Activated T-helper 1 cell treated with anti-CD3 and anti-CD28 coated beads, Interleukin-12 subunit alpha, Interleukin-12 subunit beta, Interleukin-2, Interleukin-4 antibody, amounts not matched to agents 30 ng/mL and 10 ng/mL and 1 ng/mL, durations not matched to agents 14 hours and 24 hours and 36 hours (primary cell): ENCODE measurements at regions not wholly inside any gene's neighbourhood (a gene's known extent, or its start where the extent isn't known, plus 50 kb on each side); places are given as distances from the start of the nearest gene placed in this dataset.

ENCODE experiments used
- DNase-seq: peaks from one replicate; pipeline ENCODE4 v3.0.0; 2021; ENCODE audit warnings: low spot score
- H3K27ac Mint-ChIP-seq: one replicate; pipeline ENCODE4 v1.8.0; 2021; ENCODE audit warnings: mild to moderate bottlenecking, mixed read lengths
- H3K27me3 Mint-ChIP-seq: one replicate; pipeline ENCODE4 v1.8.0; 2022; ENCODE audit warnings: mild to moderate bottlenecking, moderate library complexity, mixed read lengths; ENCODE audit not compliant: insufficient read depth
- H3K36me3 Mint-ChIP-seq: one replicate; pipeline ENCODE4 v1.8.0; 2021; ENCODE audit warnings: low read depth, mixed read lengths
- H3K4me1 Mint-ChIP-seq: one replicate; pipeline ENCODE4 v1.8.0; 2021; ENCODE audit warnings: low read depth, mixed read lengths
- H3K4me3 Mint-ChIP-seq: one replicate; pipeline ENCODE4 v1.8.0; 2021; ENCODE audit warnings: mild to moderate bottlenecking, moderate library complexity, mixed read lengths
- H3K9me3 Mint-ChIP-seq: one replicate; pipeline ENCODE4 v1.8.0; 2021; ENCODE audit warnings: mixed read lengths
- intact Hi-C: fragments of 100-400 bp; cut with micrococcal nuclease; formaldehyde crosslinking; loops from one replicate; pipeline ENCODE4 v1.15.1; 2024

DNA sequence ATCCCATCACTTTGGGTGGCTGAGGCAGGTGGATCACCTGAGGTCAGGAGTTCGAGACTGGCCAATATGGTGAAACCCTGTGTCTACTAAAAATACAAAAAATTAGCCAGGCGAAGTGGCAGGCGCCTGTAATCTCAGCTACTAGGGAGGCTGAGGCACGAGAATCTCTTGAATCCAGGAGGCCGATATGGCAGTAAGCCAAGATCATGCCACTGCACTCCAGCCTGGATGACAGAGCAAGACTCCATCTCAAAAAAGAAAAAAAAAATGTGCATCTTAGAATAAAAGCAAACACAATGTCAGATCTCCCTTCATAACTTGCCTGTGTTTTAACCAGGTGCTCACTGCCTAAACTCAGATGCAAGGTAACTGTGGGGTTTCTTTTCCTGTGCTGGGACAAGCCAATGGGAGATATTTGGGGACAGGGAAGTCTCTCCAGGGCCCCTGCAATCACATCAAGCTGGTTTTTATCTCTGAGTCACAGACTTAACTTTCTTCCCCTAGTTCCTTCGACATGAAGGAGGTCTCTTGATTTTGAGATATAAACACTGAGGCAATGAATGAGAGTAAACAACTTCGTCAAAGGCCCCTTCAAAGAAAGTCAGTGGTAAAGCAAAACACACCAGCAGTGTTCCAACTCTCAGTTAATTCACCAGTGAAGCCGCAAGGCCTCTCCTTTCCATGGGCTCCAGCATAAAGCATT lies 99.1 kb downstream of the SNX18 start:
- Mint-ChIP-seq H3K4me1 (peaks cover 21% of the 10 kb centered on the region), H3K27me3 (peaks cover 7% of the 10 kb centered on the region), H3K36me3 (peaks cover 9% of the 10 kb centered on the region), H3K27ac (no peak overlapping the region), H3K4me3 (no peak overlapping the region), H3K9me3 (peaks cover 14% of the 10 kb centered on the region)
- DNase-seq: no peak
- intact Hi-C loops: no loop called here

DNA sequence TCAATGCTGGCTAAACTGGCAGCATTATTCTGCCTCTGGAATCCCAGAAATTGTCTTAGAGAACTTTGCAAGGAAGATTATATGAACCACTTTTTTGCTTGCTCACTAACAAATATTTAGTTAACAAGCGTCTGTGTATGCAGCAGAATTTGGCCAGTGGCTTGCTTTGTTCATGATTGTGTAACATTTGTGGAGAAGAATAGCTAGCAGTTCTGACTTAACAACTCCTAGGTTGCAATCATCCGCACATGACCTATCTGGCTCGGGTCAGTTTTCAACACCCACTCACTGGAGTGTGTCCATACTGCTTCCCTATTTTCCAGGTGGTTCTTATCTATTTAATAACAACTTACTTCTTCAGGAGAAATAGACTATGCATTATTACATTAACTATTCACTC lies 98.5 kb downstream of the SNX18 start:
- Mint-ChIP-seq H3K27ac (no peak overlapping the region), H3K9me3 (peaks cover 14% of the 10 kb centered on the region), H3K27me3 (peaks cover 4% of the 10 kb centered on the region), H3K4me3 (no peak overlapping the region), H3K36me3 (peaks cover 9% of the 10 kb centered on the region), H3K4me1 (peaks cover 28% of the 10 kb centered on the region)
- no peak for DNase-seq
- intact Hi-C loops: no loop called here

GRCh38 chr5:54615381-54615780 lies 97.8 kb downstream of the SNX18 start:
- peaks cover 14% of the 10 kb centered on the region for H3K9me3 Mint-ChIP-seq
- H3K4me1 Mint-ChIP-seq: peaks cover 28% of the 10 kb centered on the region
- no peak overlapping the region for H3K27ac Mint-ChIP-seq
- H3K4me3 Mint-ChIP-seq: no peak overlapping the region
- H3K36me3 Mint-ChIP-seq: peaks cover 9% of the 10 kb centered on the region
- DNase-seq: no peak
- H3K27me3 Mint-ChIP-seq: peaks cover 4% of the 10 kb centered on the region
- intact Hi-C loops: no loop called here

DNA sequence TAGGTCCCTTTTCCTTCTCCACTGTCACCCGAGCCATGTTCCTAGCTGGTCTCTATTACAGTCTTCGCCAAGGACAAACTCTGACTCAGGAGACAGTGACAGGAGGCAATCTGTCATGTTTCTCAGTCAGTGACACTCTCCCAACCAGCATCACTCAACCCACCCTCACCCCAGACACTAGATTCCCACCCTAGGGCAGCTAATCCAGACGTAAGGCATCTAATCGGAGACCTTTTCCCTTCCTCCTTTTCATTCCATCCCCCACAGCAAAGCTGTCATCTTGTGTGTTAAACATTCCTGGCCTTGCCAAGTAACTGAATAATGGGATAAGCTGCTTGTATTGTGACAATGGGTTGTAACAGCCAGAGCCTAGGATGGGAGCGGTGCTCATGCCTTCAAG lies 95.2 kb downstream of the SNX18 start:
- H3K4me3 Mint-ChIP-seq: no peak overlapping the region
- H3K36me3 Mint-ChIP-seq: peaks cover 8% of the 10 kb centered on the region
- H3K4me1 Mint-ChIP-seq: peaks cover 30% of the 10 kb centered on the region
- no peak overlapping the region for H3K27ac Mint-ChIP-seq
- peaks cover 11% of the 10 kb centered on the region for H3K9me3 Mint-ChIP-seq
- intact Hi-C loops: loop anchor here (5.0 kb wide), 1 partner anchor 415 kb away; no protein-coding TSS in a partner anchor
- no peak for DNase-seq
- H3K27me3 Mint-ChIP-seq: peaks cover 4% of the 10 kb centered on the region

DNA sequence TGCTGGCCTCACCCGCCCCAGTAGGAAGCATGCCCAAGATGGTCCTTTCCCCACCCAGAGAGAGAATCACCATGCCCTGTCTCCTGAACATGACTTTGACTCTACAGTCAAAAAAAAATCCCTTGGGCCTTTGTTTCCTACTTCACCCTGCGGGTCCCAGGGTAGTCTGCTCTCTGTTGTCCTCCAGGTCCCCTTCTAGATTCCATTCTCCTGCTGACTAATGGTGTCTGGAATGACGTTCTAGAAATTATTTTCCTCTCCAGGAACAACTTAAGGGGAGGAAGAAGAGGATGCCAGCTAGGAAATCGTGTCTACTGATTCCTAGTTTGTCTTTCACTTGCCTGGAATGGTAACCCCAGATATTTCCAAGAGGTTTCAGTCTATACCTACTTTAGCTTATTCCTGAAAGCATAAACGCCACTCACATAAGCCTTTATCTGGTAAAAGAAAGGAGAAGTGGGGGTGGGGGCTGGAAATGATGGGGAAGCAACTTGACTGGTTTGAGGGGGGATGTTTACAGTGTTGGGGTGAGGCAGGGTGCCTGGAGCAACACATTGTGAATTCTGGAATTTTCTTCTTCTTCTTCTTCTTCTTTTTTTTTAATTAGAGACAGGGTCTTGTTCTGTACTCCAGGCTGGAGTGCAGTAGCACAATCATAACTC lies 93.9 kb downstream of the SNX18 start:
- Mint-ChIP-seq H3K4me1 (peaks cover 30% of the 10 kb centered on the region), H3K36me3 (peaks cover 10% of the 10 kb centered on the region), H3K4me3 (peak overlapping the region; percentile 37), H3K27me3 (peaks cover 4% of the 10 kb centered on the region), H3K27ac (peak overlapping the region; percentile 31), H3K9me3 (peaks cover 13% of the 10 kb centered on the region)
- no peak for DNase-seq
- intact Hi-C loops: loop anchor here (2.0 to 5.0 kb wide), 3 partner anchors 89 to 416 kb away; no protein-coding TSS in a partner anchor

DNA sequence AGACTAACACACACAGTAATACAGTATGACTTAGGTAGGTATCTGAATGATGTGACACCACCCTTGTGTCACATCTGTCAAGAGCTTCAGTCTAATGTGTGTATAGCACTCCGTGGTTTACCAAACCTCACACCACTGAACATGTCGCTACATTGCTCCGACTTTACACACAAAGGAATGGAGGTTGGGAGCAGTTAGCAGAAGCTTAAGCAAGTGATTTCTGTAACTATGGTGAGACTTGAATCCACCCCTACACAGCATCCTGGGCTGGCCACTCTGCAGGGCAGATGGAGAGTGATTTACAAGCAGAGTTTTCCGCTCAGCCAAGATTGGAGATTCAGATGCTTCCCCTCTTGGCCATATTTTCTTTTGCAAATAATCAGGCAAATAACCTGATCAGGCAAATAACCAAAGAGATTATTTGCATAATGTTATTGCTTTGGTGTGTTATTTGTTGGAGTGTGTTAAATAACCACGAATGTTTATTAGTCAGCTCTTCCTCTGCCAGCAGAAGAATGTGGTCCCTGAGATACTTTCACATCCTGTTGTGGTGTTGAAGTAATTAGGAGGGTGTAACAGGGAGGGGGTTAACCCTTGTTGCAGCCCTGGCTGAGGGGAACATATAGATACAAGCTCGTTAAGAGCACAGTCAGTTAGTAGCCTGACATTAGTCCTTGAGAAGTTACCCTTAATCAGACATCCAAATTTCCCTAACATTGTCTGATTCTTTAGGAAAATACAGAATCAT lies 92.8 kb downstream of the SNX18 start:
- peak; percentile 41 for DNase-seq
- H3K27ac Mint-ChIP-seq: peak overlapping the region; percentile 92
- peaks cover 27% of the 10 kb centered on the region for H3K4me1 Mint-ChIP-seq
- intact Hi-C loops: loop anchor here (1.0 to 5.0 kb wide), 8 partner anchors 36 to 417 kb away; partner anchors contain the start of genes ARL15 and SNX18
- peaks cover 12% of the 10 kb centered on the region for H3K36me3 Mint-ChIP-seq
- H3K27me3 Mint-ChIP-seq: peaks cover 3% of the 10 kb centered on the region
- H3K4me3 Mint-ChIP-seq: peak overlapping the region; percentile 68
- peaks cover 15% of the 10 kb centered on the region for H3K9me3 Mint-ChIP-seq

DNA sequence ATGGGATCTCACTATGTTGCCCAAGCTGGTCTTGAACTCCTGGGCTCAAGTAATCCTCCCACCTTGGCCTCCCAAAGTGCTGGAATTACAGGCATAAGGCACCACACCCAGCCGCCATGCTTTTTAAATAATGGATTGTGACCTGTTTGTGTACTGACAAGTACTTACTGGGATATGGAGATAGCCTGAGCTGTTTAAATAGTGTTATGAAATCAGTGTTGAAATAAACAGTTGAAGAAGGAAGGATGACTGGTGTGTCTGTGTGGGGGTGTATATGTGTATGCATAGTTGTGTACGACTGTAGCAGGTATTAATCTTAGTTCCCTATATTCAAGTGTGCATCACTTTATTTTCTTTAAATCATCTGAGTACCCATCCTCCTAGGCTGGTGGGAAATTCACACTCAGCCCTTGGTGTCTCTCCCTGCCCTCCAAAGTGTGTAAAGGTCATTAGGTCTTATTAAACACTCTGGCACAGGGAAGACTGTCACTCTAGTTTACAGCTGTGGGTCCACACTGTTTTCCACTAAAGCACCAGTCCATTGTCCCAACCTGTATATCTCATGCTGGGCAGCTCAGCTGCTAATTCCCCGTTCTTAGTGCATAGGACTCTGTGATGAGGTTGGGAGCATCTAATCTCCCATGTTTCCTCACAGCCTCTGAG lies 91.0 kb downstream of the SNX18 start:
- Mint-ChIP-seq H3K27me3 (peaks cover 2% of the 10 kb centered on the region), H3K9me3 (peaks cover 15% of the 10 kb centered on the region), H3K4me1 (peaks cover 25% of the 10 kb centered on the region), H3K36me3 (peaks cover 12% of the 10 kb centered on the region), H3K27ac (no peak overlapping the region), H3K4me3 (no peak overlapping the region)
- DNase-seq: no peak
- intact Hi-C loops: no loop called here

- peaks cover 2% of the 10 kb centered on the region for H3K27me3 Mint-ChIP-seq
- intact Hi-C loops: no loop called here
- H3K36me3 Mint-ChIP-seq: peaks cover 12% of the 10 kb centered on the region
- no peak overlapping the region for H3K27ac Mint-ChIP-seq
- no peak overlapping the region for H3K4me3 Mint-ChIP-seq
- H3K4me1 Mint-ChIP-seq: peaks cover 25% of the 10 kb centered on the region
- DNase-seq: no peak
- peaks cover 15% of the 10 kb centered on the region for H3K9me3 Mint-ChIP-seq
Observed at GRCh38 chr5:54607006-54607405, 89.4 kb downstream of the SNX18 start.

DNA sequence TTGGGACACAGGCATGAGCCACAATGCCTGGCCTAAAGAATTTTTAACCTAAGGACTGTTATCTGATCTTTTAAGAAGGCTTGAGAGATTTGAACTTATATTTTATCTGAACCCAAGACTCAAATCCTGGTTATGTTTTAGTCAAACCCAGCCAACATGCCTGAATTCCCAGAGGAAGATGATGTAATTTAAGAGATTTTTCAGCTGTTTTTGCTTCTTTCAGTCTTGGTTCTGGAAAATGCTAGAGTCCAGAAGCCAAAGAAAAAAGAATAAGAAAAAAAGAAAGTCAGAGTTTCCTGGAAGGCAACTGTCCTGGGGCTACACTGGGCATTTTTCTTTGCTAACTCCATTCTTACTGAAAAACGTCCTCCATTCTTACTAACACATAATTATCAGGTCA lies 85.8 kb downstream of the SNX18 start:
- Mint-ChIP-seq H3K27me3 (peaks cover 10% of the 10 kb centered on the region), H3K36me3 (peaks cover 5% of the 10 kb centered on the region), H3K27ac (no peak overlapping the region), H3K4me1 (no peaks in the 10 kb centered on the region), H3K9me3 (peaks cover 24% of the 10 kb centered on the region), H3K4me3 (no peak overlapping the region)
- intact Hi-C loops: no loop called here
- DNase-seq: no peak

- H3K4me3 Mint-ChIP-seq: no peak overlapping the region
- intact Hi-C loops: no loop called here
- DNase-seq: no peak
- H3K9me3 Mint-ChIP-seq: peaks cover 32% of the 10 kb centered on the region
- no peak overlapping the region for H3K27ac Mint-ChIP-seq
- no peaks in the 10 kb centered on the region for H3K4me1 Mint-ChIP-seq
- peaks cover 11% of the 10 kb centered on the region for H3K36me3 Mint-ChIP-seq
- peaks cover 10% of the 10 kb centered on the region for H3K27me3 Mint-ChIP-seq
Observed at GRCh38 chr5:54602475-54602874, 84.9 kb downstream of the SNX18 start.

DNA sequence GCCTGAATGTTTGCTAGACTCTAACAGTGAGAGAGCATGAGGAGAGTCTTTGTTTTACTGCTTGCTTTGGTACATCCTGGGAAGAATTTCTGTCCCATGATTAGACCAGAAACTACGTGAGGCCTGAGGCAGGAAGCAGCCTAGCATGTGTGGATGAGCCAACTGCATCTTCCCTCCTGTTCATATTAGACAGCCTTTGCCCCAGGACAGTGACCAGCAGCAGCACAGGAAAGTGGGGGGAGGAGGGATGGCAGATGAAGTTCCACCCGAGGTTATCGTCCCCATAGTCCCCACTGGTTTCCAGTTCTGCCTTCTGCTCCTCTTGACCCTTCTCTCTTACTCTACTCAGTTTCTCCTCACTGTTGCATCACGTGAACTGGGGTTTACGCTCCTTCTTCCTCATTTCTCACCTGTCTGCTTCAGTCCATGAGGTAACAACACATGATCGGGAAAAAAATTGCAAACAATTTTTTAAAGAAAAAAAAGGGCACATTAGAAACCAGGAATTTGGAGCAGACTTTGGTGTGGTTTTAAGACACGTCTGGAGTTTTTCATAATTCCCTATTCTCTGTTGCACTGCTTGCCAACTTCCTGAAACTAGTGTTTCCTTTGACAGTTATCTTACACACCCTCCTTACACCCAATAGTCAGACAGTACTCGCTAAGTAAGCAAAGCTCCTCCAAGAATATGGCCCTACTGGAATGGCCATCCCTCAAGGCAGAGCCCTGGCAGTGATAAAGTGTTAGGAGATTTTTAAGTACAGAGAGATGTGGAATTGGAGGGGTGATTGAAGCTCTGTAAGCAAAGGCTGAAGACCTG lies 84.1 kb downstream of the SNX18 start:
- H3K4me3 Mint-ChIP-seq: no peak overlapping the region
- H3K27me3 Mint-ChIP-seq: peaks cover 10% of the 10 kb centered on the region
- no peak overlapping the region for H3K27ac Mint-ChIP-seq
- H3K9me3 Mint-ChIP-seq: peaks cover 39% of the 10 kb centered on the region
- intact Hi-C loops: no loop called here
- H3K36me3 Mint-ChIP-seq: peaks cover 14% of the 10 kb centered on the region
- no peak for DNase-seq
- no peaks in the 10 kb centered on the region for H3K4me1 Mint-ChIP-seq
